Natural killer cell (primary cell): ENCODE measurements at regions not wholly inside any gene's neighbourhood (a gene's known extent, or its start where the extent isn't known, plus 50 kb on each side); places are given as distances from the start of the nearest gene placed in this dataset.
"Not testable (repeated sequence)": the region's sequence is repeated elsewhere in the genome, so short reads cannot be mapped to it uniquely, and the experiment has no call there.

ENCODE experiments used
- ATAC-seq, 3 donors: fragments of 150-1000 bp in 2 of 3; fragments of 200-7000 bp in 1 of 3; cut with Tn5 transposase; 1 replicate in 1 of 3; 2 replicates in 2 of 3; pipeline ENCODE4 v1.10.0; 2021; ENCODE audit warnings: mild to moderate bottlenecking in 2 of 3, moderate library complexity in 2 of 3
- DNase-seq, 2 donors: peaks; one replicate each; pipeline versions ENCODE4 v3.0.0 to v3.0.0-alpha.2; 2013 to 2021; ENCODE audit warnings: mixed read lengths in 1 of 2
- H3K27ac ChIP-seq: one replicate; pipeline ENCODE4 v1.5.1; 2013; ENCODE audit warnings: mild to moderate bottlenecking, low read length
- H3K27me3 ChIP-seq: one replicate; pipeline ENCODE4 v1.6.1; 2013; ENCODE audit warnings: low read length; ENCODE audit not compliant: control insufficient read depth, insufficient read depth
- H3K36me3 ChIP-seq: one replicate; pipeline ENCODE4 v1.6.1; 2013; ENCODE audit warnings: low read length; ENCODE audit not compliant: control insufficient read depth, insufficient read depth
- H3K4me1 ChIP-seq: one replicate; pipeline ENCODE4 v1.6.1; 2013; ENCODE audit warnings: low read length; ENCODE audit not compliant: control insufficient read depth, insufficient read depth
- H3K4me3 ChIP-seq: one replicate; pipeline ENCODE4 v1.5.1; 2013; ENCODE audit warnings: low read length
- H3K9me3 ChIP-seq: one replicate; pipeline ENCODE4 v1.6.1; 2013; ENCODE audit warnings: low read length; ENCODE audit not compliant: control insufficient read depth, insufficient read depth
- H3K27ac Mint-ChIP-seq, 2 donors: one replicate each; pipeline ENCODE4 v1.8.0; 2022; ENCODE audit warnings: mild to moderate bottlenecking in 2 of 2, mixed read lengths in 2 of 2, moderate library complexity in 1 of 2
- H3K27me3 Mint-ChIP-seq, 2 donors: one replicate each; pipeline ENCODE4 v1.8.0; 2022; ENCODE audit warnings: low read depth in 2 of 2, mixed read lengths in 2 of 2
- H3K36me3 Mint-ChIP-seq: one replicate; pipeline ENCODE4 v1.8.0; 2022; ENCODE audit warnings: mixed read lengths
- H3K4me1 Mint-ChIP-seq, 2 donors: one replicate each; pipeline ENCODE4 v1.8.0; 2022; ENCODE audit warnings: mixed read lengths in 2 of 2
- H3K4me3 Mint-ChIP-seq: one replicate; pipeline ENCODE4 v1.8.0; 2022; ENCODE audit warnings: mild to moderate bottlenecking, moderate library complexity, mixed read lengths
- H3K9me3 Mint-ChIP-seq, 2 donors: one replicate each; pipeline ENCODE4 v1.8.0; 2022; ENCODE audit warnings: mixed read lengths in 2 of 2
- CTCF ChIP-seq: fragments of 200-600 bp; IDR thresholded peaks from one replicate; pipeline ENCODE4 v1.8.0; 2022; ENCODE audit warnings: antibody characterized with exemption
- WGBS: methylation state at CpG from one replicate; pipeline ENCODE4 v1.1.7; 2013; ENCODE audit warnings: missing lambda C conversion rate; ENCODE audit not compliant: insufficient coverage; 5-methylcytosine and 5-hydroxymethylcytosine counted together
- intact Hi-C: fragments of 100-400 bp; cut with micrococcal nuclease; formaldehyde crosslinking; loops from one replicate; pipeline ENCODE4 v1.14.2; 2022

- Histone ChIP-seq H3K27me3 (no peaks in the 10 kb centered on the region), H3K27ac (no peak overlapping the region), H3K4me1 (no peaks in the 10 kb centered on the region), H3K36me3 (no peaks in the 10 kb centered on the region), H3K4me3 (no peak overlapping the region), H3K9me3 (no peaks in the 10 kb centered on the region)
- H3K4me1 Mint-ChIP-seq = no peaks in the 10 kb centered on the region
- peaks cover 0 to 7% of the 10 kb centered on the region in 2 donors for H3K27me3 Mint-ChIP-seq
- H3K9me3 Mint-ChIP-seq = peaks cover 0 to 3% of the 10 kb centered on the region in 2 donors
- H3K36me3 Mint-ChIP-seq = no peaks in the 10 kb centered on the region
- WGBS = 87% methylated on average over 2 of the region's 2 CpGs
- no peak for TF ChIP-seq CTCF
- intact Hi-C loops = no loop called here
- ATAC-seq (no peak), DNase-seq (no peak)
- no peak overlapping the region for H3K27ac Mint-ChIP-seq
- no peak overlapping the region for H3K4me3 Mint-ChIP-seq
Observed at GRCh38 chrX:128622296-128622695, 570.1 kb upstream of the ACTRT1 start.

DNA sequence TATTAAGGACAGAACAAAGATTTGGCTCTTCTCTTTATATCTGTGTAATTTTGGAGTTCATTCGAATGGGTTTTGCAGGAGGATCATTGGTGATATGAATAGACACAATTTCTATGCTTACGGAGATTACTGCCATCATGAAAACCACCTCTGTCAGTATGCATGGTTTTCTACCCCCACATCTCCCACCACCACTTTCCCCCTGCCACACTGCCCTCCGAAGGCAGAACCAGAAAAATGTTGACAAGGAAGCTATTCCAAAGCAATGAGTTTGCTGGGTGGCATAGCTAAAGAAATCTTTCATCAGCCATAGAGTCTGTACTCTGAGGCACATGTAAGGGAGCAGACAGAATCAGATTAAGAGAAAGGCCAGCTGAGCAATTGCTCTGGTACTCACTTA, 567.3 kb upstream of the ACTRT1 start:
- Mint-ChIP-seq H3K27ac (no peak overlapping the region), H3K4me1 (no peaks in the 10 kb centered on the region), H3K36me3 (no peaks in the 10 kb centered on the region), H3K9me3 (no peaks in the 10 kb centered on the region), H3K4me3 (no peak overlapping the region), H3K27me3 (no peaks in the 10 kb centered on the region)
- no peaks in the 10 kb centered on the region for H3K27me3 ChIP-seq
- H3K4me3 ChIP-seq = no peak overlapping the region
- no peak overlapping the region for H3K27ac ChIP-seq
- WGBS = no CpG with 5 or more reads among the region's 3 CpGs
- ATAC-seq (no peak), DNase-seq (no peak)
- no peaks in the 10 kb centered on the region for H3K36me3 ChIP-seq
- H3K9me3 ChIP-seq = no peaks in the 10 kb centered on the region
- H3K4me1 ChIP-seq = no peaks in the 10 kb centered on the region
- no peak for TF ChIP-seq CTCF
- intact Hi-C loops = no loop called here

- Mint-ChIP-seq H3K4me1 (no peaks in the 10 kb centered on the region), H3K27ac (no peak overlapping the region), H3K9me3 (no peaks in the 10 kb centered on the region), H3K27me3 (no peaks in the 10 kb centered on the region), H3K4me3 (no peak overlapping the region), H3K36me3 (no peaks in the 10 kb centered on the region)
- no peak for ATAC-seq
- intact Hi-C loops = no loop called here
- H3K4me3 ChIP-seq = no peak overlapping the region
- no peaks in the 10 kb centered on the region for H3K4me1 ChIP-seq
- no peak for DNase-seq
- no peaks in the 10 kb centered on the region for H3K9me3 ChIP-seq
- no peak overlapping the region for H3K27ac ChIP-seq
- WGBS = 100% methylated on average over 1 of the region's 1 CpG
- no peak for TF ChIP-seq CTCF
- H3K27me3 ChIP-seq = no peaks in the 10 kb centered on the region
- no peaks in the 10 kb centered on the region for H3K36me3 ChIP-seq
Observed at GRCh38 chrX:128616933-128617332, 564.7 kb upstream of the ACTRT1 start.

DNA sequence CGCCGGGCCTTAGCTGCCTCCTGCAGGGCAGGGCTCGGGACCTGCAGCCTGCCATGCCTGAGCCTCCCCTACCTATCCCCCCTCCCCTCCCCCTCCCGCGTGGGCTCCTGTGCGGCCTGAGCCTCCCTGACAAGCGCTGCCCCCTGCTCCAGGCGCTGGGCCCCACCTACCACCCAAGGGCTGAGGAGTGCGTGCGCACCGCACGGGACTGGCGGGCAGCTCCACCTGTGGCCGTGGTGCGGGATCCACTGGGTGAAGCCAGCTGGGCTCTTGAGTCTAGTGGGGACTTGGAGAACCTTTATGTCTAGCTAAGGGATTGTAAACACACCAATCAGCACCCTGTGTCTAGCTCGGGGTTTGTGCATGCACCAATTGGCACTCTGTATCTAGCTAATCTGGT, 554.6 kb upstream of the ACTRT1 start:
- H3K27me3 Mint-ChIP-seq, H3K27me3 ChIP-seq, DNase-seq, H3K36me3 Mint-ChIP-seq, H3K4me1 ChIP-seq, H3K27ac Mint-ChIP-seq, intact Hi-C loops, H3K4me3 Mint-ChIP-seq, H3K9me3 ChIP-seq, H3K27ac ChIP-seq, H3K4me1 Mint-ChIP-seq, H3K9me3 Mint-ChIP-seq, H3K4me3 ChIP-seq, H3K36me3 ChIP-seq, ATAC-seq: not testable (repeated sequence)
- 94% methylated on average over 12 of the region's 16 CpGs for WGBS

- H3K36me3 Mint-ChIP-seq, intact Hi-C loops, ATAC-seq, DNase-seq, H3K4me1 ChIP-seq, H3K4me3 Mint-ChIP-seq, H3K4me1 Mint-ChIP-seq, H3K27ac ChIP-seq, H3K4me3 ChIP-seq, H3K27me3 Mint-ChIP-seq, H3K27me3 ChIP-seq, H3K9me3 Mint-ChIP-seq, H3K36me3 ChIP-seq, H3K27ac Mint-ChIP-seq, H3K9me3 ChIP-seq: not testable (repeated sequence)
- WGBS = 77% methylated on average over 29 of the region's 31 CpGs
Observed at GRCh38 chrX:128606357-128606756, 554.2 kb upstream of the ACTRT1 start.
